HFF-Myc (cell line): ENCODE measurements at regions not wholly inside any gene's neighbourhood (a gene's known extent, or its start where the extent isn't known, plus 50 kb on each side); places are given as distances from the start of the nearest gene placed in this dataset.

ENCODE experiments used
- DNase-seq: peaks from one replicate; pipeline ENCODE4 v3.0.0-alpha.2; 2011; ENCODE audit warnings: low read depth; ENCODE audit errors: extremely low read depth
- H3K4me3 ChIP-seq: replicated peaks from 2 replicates; pipeline ENCODE4 v1.5.1; 2011; ENCODE audit warnings: low read depth, mild to moderate bottlenecking, control low read depth, low read length
- CTCF ChIP-seq: IDR thresholded peaks from 2 replicates; pipeline ENCODE4 v1.5.1; 2012; ENCODE audit warnings: mild to moderate bottlenecking, low read depth, low read length, control low read depth; ENCODE audit errors: missing control alignments

- no peak overlapping the region for H3K4me3 ChIP-seq
- DNase-seq, result no peak
- TF ChIP-seq CTCF, result no peak
These were observed 106.6 kb downstream of the DUSP10 start for GRCh38 chr1:221635305-221635704.

- no peak for TF ChIP-seq CTCF
- no peak overlapping the region for H3K4me3 ChIP-seq
- no peak for DNase-seq
These were observed 105.8 kb downstream of the DUSP10 start for GRCh38 chr1:221636096-221636495.

GRCh38 chr1:221636967-221637366 lies 104.9 kb downstream of the DUSP10 start:
- no peak for DNase-seq
- H3K4me3 ChIP-seq, result no peak overlapping the region
- no peak for TF ChIP-seq CTCF

GRCh38 chr1:221637641-221638041 lies 104.2 kb downstream of the DUSP10 start:
- TF ChIP-seq CTCF, result no peak
- H3K4me3 ChIP-seq, result no peak overlapping the region
- peak; percentile 35 for DNase-seq

GRCh38 chr1:221638595-221638994 lies 103.3 kb downstream of the DUSP10 start:
- no peak for DNase-seq
- no peak for TF ChIP-seq CTCF
- H3K4me3 ChIP-seq, result no peak overlapping the region

- no peak for DNase-seq
- H3K4me3 ChIP-seq, result no peak overlapping the region
- no peak for TF ChIP-seq CTCF
These were observed 100.1 kb downstream of the DUSP10 start for GRCh38 chr1:221641811-221642210.

GRCh38 chr1:221643404-221644144 lies 98.3 kb downstream of the DUSP10 start:
- no peak overlapping the region for H3K4me3 ChIP-seq
- DNase-seq, result no peak
- TF ChIP-seq CTCF, result no peak
